ENCODE measurements at regions not wholly inside any gene's neighbourhood (a gene's known extent, or its start where the extent isn't known, plus 50 kb on each side); places are given as distances from the start of the nearest gene placed in this dataset.

GRCh38 chr11:80700386-80700785, 1259.6 kb upstream of the TENM4 start:
- TF ChIP-seq CTCF (IDR thresholded peaks at IDR 0.05; ENCODE audit: extremely low read depth in 1 of 2, insufficient read depth in 1 of 2, low read depth in 1 of 2, low read length in 2 of 2): no peak
- TF ChIP-seq POLR2AphosphoS5 (IDR thresholded peaks at IDR 0.05; ENCODE audit: insufficient read depth, low read depth, low read length): no peak
- TF ChIP-seq JUN (IDR thresholded peaks at IDR 0.05; ENCODE audit: borderline replicate concordance, insufficient read depth, insufficient read length, low read depth): no peak
- no peak for TF ChIP-seq GATA2 (IDR thresholded peaks at IDR 0.05; ENCODE audit: insufficient read depth, insufficient read length, low read depth, low read length)
- no peak for TF ChIP-seq EZH2 (IDR thresholded peaks at IDR 0.05; ENCODE audit: borderline replicate concordance, low read depth, low read length, severe bottlenecking)
- no peak for TF ChIP-seq POLR2A (IDR thresholded peaks at IDR 0.05; ENCODE audit: low read depth, low read length)
- TF ChIP-seq FOS (IDR thresholded peaks at IDR 0.05; ENCODE audit: borderline replicate concordance, insufficient read depth, low read length): no peak
